Activated CD4-positive, alpha-beta T cell treated with anti-CD3 and anti-CD28 coated beads for 36 hours (primary cell): ENCODE measurements at regions not wholly inside any gene's neighbourhood (a gene's known extent, or its start where the extent isn't known, plus 50 kb on each side); places are given as distances from the start of the nearest gene placed in this dataset.

Experiments
- ATAC-seq: fragments of 200-7000 bp; cut with Tn5 transposase; one replicate; pipeline ENCODE4 v1.10.0; 2021; ENCODE audit warnings: mild to moderate bottlenecking, moderate library complexity
- CTCF ChIA-PET: fragments of 350-600 bp; sonication (Branson Sonifier 250); formaldehyde crosslinking; loops from one replicate; lab custom pipeline; 2021; ENCODE audit warnings: antibody characterized with exemption; lab: Charles Lee
- POLR2A ChIA-PET: fragments of 350-600 bp; sonication (Branson Sonifier 250); formaldehyde crosslinking; loops from one replicate; lab custom pipeline; 2021; ENCODE audit warnings: antibody characterized with exemption, inconsistent platforms; lab: Charles Lee
- DNase-seq: peaks from one replicate; pipeline ENCODE4 v3.0.0-alpha.2; 2020
- H3K27ac Mint-ChIP-seq: one replicate; pipeline ENCODE4 v1.8.0; 2021; ENCODE audit warnings: mixed read lengths
- H3K27me3 Mint-ChIP-seq: one replicate; pipeline ENCODE4 v1.8.0; 2021; ENCODE audit warnings: mixed read lengths
- H3K36me3 Mint-ChIP-seq: one replicate; pipeline ENCODE4 v1.8.0; 2021; ENCODE audit warnings: low read depth, mixed read lengths
- H3K4me1 Mint-ChIP-seq: one replicate; pipeline ENCODE4 v1.8.0; 2021; ENCODE audit warnings: mixed read lengths
- H3K4me3 Mint-ChIP-seq: one replicate; pipeline ENCODE4 v1.8.0; 2021; ENCODE audit warnings: mild to moderate bottlenecking, moderate library complexity, mixed read lengths
- H3K9me3 Mint-ChIP-seq: one replicate; pipeline ENCODE4 v1.8.0; 2021; ENCODE audit warnings: low read depth, mixed read lengths
- intact Hi-C, 2 experiments: fragments of 100-400 bp; cut with DNase I in 1 of 2; cut with micrococcal nuclease in 1 of 2; formaldehyde crosslinking; loops; one replicate each; pipeline versions ENCODE4 v1.14.2 to v1.15.1; 2022 to 2024; cut with DNase I, micrococcal nuclease

- peaks cover 7% of the 10 kb centered on the region for H3K9me3 Mint-ChIP-seq
- DNase-seq (no peak), ATAC-seq (no peak)
- intact Hi-C loops = no loop called here
- H3K4me1 Mint-ChIP-seq = no peaks in the 10 kb centered on the region
- H3K27ac Mint-ChIP-seq = no peak overlapping the region
- no peaks in the 10 kb centered on the region for H3K27me3 Mint-ChIP-seq
- H3K4me3 Mint-ChIP-seq = no peak overlapping the region
- no peaks in the 10 kb centered on the region for H3K36me3 Mint-ChIP-seq
- ChIA-PET POLR2A (no interaction called here), CTCF (no interaction called here)
Observed at GRCh38 chr14:43981135-43981768, 525.8 kb downstream of the FSCB start.

GRCh38 chr14:43956741-43957140 lies 550.3 kb downstream of the FSCB start:
- POLR2A ChIA-PET = no interaction called here
- intact Hi-C loops = no loop called here
- Mint-ChIP-seq H3K4me1 (no peaks in the 10 kb centered on the region), H3K36me3 (no peaks in the 10 kb centered on the region), H3K9me3 (peaks cover 9% of the 10 kb centered on the region), H3K27me3 (no peaks in the 10 kb centered on the region), H3K27ac (no peak overlapping the region), H3K4me3 (no peak overlapping the region)
- CTCF ChIA-PET = no interaction called here
- no peak for DNase-seq
- no peak for ATAC-seq

GRCh38 chr14:43949400-43949799 lies 557.7 kb downstream of the FSCB start:
- no peak overlapping the region for H3K27ac Mint-ChIP-seq
- intact Hi-C loops = no loop called here
- no peaks in the 10 kb centered on the region for H3K36me3 Mint-ChIP-seq
- ChIA-PET POLR2A (no interaction called here), CTCF (no interaction called here)
- H3K9me3 Mint-ChIP-seq = peaks cover 7% of the 10 kb centered on the region
- ATAC-seq = no peak
- H3K4me1 Mint-ChIP-seq = no peaks in the 10 kb centered on the region
- H3K27me3 Mint-ChIP-seq = no peaks in the 10 kb centered on the region
- no peak overlapping the region for H3K4me3 Mint-ChIP-seq
- DNase-seq = no peak

DNA sequence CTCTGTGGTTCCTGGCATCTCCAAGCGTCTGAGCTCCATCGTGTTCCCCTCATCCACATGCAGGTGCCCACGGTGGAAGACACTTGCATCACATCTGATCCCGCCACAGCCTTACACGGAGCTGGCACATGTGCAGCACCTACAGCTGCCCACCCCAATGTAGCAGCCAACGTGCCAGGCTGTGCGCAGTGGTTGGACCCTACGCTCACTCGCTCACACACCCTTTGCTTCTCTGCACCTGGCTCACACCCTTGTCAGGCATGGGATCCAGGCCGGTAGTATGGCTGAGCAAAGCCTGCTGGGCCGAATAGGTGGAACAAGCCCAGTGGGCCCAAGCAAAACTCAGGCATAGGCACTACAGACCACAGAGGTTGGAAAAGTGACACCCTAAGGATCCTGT lies 567.2 kb downstream of the FSCB start:
- DNase-seq (no peak), ATAC-seq (no peak)
- peaks cover 11% of the 10 kb centered on the region for H3K9me3 Mint-ChIP-seq
- POLR2A ChIA-PET = no interaction called here
- H3K4me1 Mint-ChIP-seq = no peaks in the 10 kb centered on the region
- no peak overlapping the region for H3K4me3 Mint-ChIP-seq
- CTCF ChIA-PET = no interaction called here
- H3K27ac Mint-ChIP-seq = no peak overlapping the region
- intact Hi-C loops = no loop called here
- H3K27me3 Mint-ChIP-seq = no peaks in the 10 kb centered on the region
- H3K36me3 Mint-ChIP-seq = no peaks in the 10 kb centered on the region

GRCh38 chr14:43938588-43939281 lies 568.3 kb downstream of the FSCB start:
- H3K27me3 Mint-ChIP-seq = no peaks in the 10 kb centered on the region
- no peaks in the 10 kb centered on the region for H3K4me1 Mint-ChIP-seq
- ATAC-seq (no peak), DNase-seq (no peak)
- no peak overlapping the region for H3K4me3 Mint-ChIP-seq
- intact Hi-C loops = no loop called here
- no peak overlapping the region for H3K27ac Mint-ChIP-seq
- CTCF ChIA-PET = no interaction called here
- H3K36me3 Mint-ChIP-seq = no peaks in the 10 kb centered on the region
- POLR2A ChIA-PET = no interaction called here
- H3K9me3 Mint-ChIP-seq = peaks cover 15% of the 10 kb centered on the region

GRCh38 chr14:43937001-43937400 lies 570.1 kb downstream of the FSCB start:
- no peaks in the 10 kb centered on the region for H3K4me1 Mint-ChIP-seq
- POLR2A ChIA-PET = no interaction called here
- H3K9me3 Mint-ChIP-seq = peaks cover 21% of the 10 kb centered on the region

GRCh38 chr14:43934102-43934501 lies 573.0 kb downstream of the FSCB start:
- ATAC-seq (no peak), DNase-seq (no peak)
- ChIA-PET POLR2A (no interaction called here), CTCF (no interaction called here)
- H3K27ac Mint-ChIP-seq = no peak overlapping the region
- H3K27me3 Mint-ChIP-seq = no peaks in the 10 kb centered on the region
- H3K36me3 Mint-ChIP-seq = no peaks in the 10 kb centered on the region
- no peaks in the 10 kb centered on the region for H3K4me1 Mint-ChIP-seq
- H3K9me3 Mint-ChIP-seq = peaks cover 18% of the 10 kb centered on the region
- no peak overlapping the region for H3K4me3 Mint-ChIP-seq
- intact Hi-C loops = no loop called here

More at GRCh38 chr14:43937001-43937400, 570.1 kb downstream of the FSCB start:
- intact Hi-C loops = no loop called here
- ATAC-seq = no peak
- CTCF ChIA-PET = no interaction called here
- H3K27me3 Mint-ChIP-seq = no peaks in the 10 kb centered on the region
- H3K36me3 Mint-ChIP-seq = no peaks in the 10 kb centered on the region
- no peak overlapping the region for H3K4me3 Mint-ChIP-seq
- no peak overlapping the region for H3K27ac Mint-ChIP-seq
- no peak for DNase-seq

DNA sequence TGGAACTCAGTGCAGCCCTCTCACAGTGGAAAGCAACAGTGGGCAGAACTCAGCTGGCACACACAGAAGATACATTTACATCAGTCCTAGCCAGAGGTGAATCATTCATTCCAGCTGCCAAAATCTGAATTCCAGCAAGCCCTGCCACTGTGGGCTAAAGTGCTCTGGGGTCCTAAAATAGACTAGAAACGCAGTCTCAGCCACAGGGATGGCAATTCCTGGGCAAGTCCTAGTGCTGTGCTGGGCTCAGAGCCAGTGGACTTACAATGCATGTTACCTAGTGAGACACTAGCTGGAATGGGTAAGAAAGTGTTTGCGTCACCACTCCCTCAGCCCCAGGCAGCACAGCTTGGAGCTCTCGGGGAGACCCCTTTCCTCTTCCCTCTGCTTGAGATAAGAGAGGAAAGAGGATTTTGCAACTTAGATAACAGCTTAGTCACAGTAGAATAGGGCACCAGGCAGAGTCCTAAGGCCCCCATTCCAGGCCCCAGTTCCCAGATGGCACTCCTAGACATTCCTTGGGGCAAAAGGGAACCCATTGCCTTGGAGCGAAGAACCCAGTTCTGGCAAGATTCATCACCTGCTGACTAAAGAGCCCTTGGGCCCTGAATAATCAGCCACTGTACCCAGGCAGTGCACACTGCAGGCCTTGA lies 592.9 kb downstream of the FSCB start:
- no peak for ATAC-seq
- ChIA-PET POLR2A (no interaction called here), CTCF (no interaction called here)
- DNase-seq = no peak
- H3K9me3 Mint-ChIP-seq = peaks cover 2% of the 10 kb centered on the region
- intact Hi-C loops = no loop called here
- no peaks in the 10 kb centered on the region for H3K36me3 Mint-ChIP-seq
- no peak overlapping the region for H3K27ac Mint-ChIP-seq
- H3K27me3 Mint-ChIP-seq = no peaks in the 10 kb centered on the region
- no peak overlapping the region for H3K4me3 Mint-ChIP-seq
- H3K4me1 Mint-ChIP-seq = no peaks in the 10 kb centered on the region

DNA sequence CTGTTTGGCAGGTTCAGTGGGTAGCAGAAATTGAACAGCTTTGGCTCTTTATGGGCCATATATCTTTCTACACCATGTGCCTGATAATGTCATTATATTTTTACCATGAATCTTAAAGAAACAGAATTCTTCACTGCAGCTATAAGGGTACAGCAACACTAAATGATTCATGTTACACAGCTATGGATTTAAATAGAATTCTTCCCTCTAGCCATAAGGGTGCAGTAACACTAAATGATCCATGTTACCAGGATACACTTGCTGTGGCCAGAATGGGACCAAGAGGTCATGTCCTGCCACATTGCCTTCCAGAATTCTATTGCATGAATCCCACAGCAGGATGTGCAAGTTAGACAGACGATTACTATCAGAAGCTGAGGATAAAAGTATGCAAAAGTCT lies 603.9 kb downstream of the FSCB start:
- intact Hi-C loops = no loop called here
- Mint-ChIP-seq H3K27ac (no peak overlapping the region), H3K36me3 (no peaks in the 10 kb centered on the region), H3K9me3 (peaks cover 3% of the 10 kb centered on the region), H3K4me1 (no peaks in the 10 kb centered on the region), H3K27me3 (no peaks in the 10 kb centered on the region), H3K4me3 (no peak overlapping the region)
- DNase-seq (no peak), ATAC-seq (no peak)
- ChIA-PET CTCF (no interaction called here), POLR2A (no interaction called here)

DNA sequence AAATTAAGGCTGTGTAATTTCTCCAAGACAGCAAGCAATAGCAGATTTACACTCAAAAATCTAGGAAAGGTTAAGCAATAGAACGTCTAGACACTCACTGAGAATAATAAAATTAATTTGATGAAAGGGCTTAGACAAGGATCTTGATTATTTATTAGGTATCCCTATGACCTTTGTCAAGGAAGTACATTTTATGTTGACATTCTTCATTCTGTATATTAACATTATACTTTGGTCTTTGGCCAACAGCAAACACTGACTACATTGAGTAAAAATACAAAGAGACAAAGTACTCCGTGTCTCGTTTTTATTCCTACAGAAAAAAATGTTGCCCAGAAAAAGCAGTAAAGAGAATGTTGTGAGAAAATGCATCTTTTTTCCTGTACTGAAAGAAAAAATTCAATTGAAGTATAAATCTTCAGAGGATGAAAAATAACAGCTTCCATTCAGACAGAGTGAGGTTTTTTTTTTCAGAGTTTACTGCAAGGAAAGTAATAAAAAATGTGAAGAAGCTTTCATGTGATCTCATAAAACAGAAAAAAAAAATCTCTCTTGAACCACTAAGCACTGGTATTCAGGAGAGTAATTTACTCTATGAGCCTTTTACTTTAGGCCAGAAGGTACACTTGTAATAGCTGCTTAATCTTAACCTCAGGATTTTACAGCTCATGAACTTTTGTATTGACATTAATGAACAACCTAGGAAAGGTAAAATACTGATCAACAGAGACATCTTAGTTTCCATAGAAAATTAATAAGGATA lies 605.0 kb downstream of the FSCB start:
- H3K36me3 Mint-ChIP-seq = no peaks in the 10 kb centered on the region
- H3K27ac Mint-ChIP-seq = no peak overlapping the region
- H3K4me1 Mint-ChIP-seq = no peaks in the 10 kb centered on the region
- peaks cover 3% of the 10 kb centered on the region for H3K9me3 Mint-ChIP-seq
- H3K27me3 Mint-ChIP-seq = no peaks in the 10 kb centered on the region
- ChIA-PET POLR2A (no interaction called here), CTCF (no interaction called here)
- ATAC-seq (no peak), DNase-seq (no peak)
- no peak overlapping the region for H3K4me3 Mint-ChIP-seq
- intact Hi-C loops = no loop called here

DNA sequence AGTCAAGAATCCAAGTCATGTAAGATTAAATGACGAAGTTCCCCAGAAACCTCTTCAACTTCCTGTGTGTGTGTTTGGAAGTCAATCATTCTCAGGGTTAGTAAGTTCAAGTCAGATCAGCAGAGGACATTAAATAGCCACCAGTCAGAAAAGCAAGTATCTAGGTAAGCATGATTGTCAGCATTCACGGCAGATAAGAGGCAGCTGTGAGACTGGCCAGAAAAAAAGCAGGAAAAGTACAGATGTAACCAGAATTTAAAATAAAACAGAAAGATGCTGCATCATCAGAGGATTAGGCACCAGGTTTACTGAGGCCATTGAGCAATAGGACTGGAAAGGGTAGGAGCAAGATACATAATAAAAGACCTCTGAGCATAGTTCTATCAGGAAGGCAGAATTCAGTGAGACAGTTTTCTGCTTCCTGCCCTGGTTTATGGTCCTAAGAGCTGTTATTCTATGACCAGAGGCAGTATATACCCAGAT lies 606.9 kb downstream of the FSCB start:
- H3K36me3 Mint-ChIP-seq = no peaks in the 10 kb centered on the region
- H3K4me3 Mint-ChIP-seq = no peak overlapping the region
- DNase-seq (no peak), ATAC-seq (no peak)
- H3K4me1 Mint-ChIP-seq = no peaks in the 10 kb centered on the region
- ChIA-PET POLR2A (no interaction called here), CTCF (no interaction called here)
- no peaks in the 10 kb centered on the region for H3K9me3 Mint-ChIP-seq
- intact Hi-C loops = no loop called here
- H3K27me3 Mint-ChIP-seq = no peaks in the 10 kb centered on the region
- no peak overlapping the region for H3K27ac Mint-ChIP-seq
